ACC112 (cell line): ENCODE measurements at regions not wholly inside any gene's neighbourhood (a gene's known extent, or its start where the extent isn't known, plus 50 kb on each side); places are given as distances from the start of the nearest gene placed in this dataset.
"Not testable (repeated sequence)": the region's sequence is repeated elsewhere in the genome, so short reads cannot be mapped to it uniquely, and the experiment has no call there.

ENCODE experiments used
- H2AFZ ChIP-seq: fragments of 200-600 bp; sonication (generic); one replicate; pipeline ENCODE4 v1.6.0; 2017; ENCODE audit warnings: antibody characterized with exemption, low read length; ENCODE audit not compliant: unreplicated experiment
- H3K27ac ChIP-seq: fragments of 200-600 bp; sonication (generic); 2 replicates; pipeline ENCODE4 v1.5.1; 2014; ENCODE audit warnings: low read depth, mild to moderate bottlenecking, antibody characterized with exemption, low read length, moderate library complexity
- H3K27me3 ChIP-seq: fragments of 200-600 bp; sonication (generic); 2 replicates; pipeline ENCODE4 v1.6.1; 2014; ENCODE audit warnings: mild to moderate bottlenecking, antibody characterized with exemption, low read length, moderate library complexity, mixed read lengths; ENCODE audit not compliant: insufficient read depth
- H3K36me3 ChIP-seq: fragments of 200-600 bp; sonication (generic); 2 replicates; pipeline ENCODE4 v1.6.1; 2016; ENCODE audit warnings: mild to moderate bottlenecking, antibody characterized with exemption, low read length, moderate library complexity, mixed read lengths; ENCODE audit not compliant: insufficient read depth
- H3K4me1 ChIP-seq: fragments of 200-600 bp; sonication (generic); one replicate; pipeline ENCODE4 v1.6.1; 2016; ENCODE audit warnings: low read length, mixed read lengths; ENCODE audit not compliant: insufficient read depth, unreplicated experiment, control insufficient read depth
- H3K4me3 ChIP-seq: fragments of 200-600 bp; sonication (generic); 2 replicates; pipeline ENCODE4 v1.5.1; 2014; ENCODE audit warnings: mild to moderate bottlenecking, low read depth, low read length
- H3K79me2 ChIP-seq: fragments of 200-600 bp; sonication (generic); one replicate; pipeline ENCODE4 v1.6.0; 2016; ENCODE audit warnings: low read length; ENCODE audit not compliant: control insufficient read depth, unreplicated experiment, insufficient read depth

- Histone ChIP-seq H3K27ac (peak overlapping the region; percentile 27), H3K36me3 (no peaks in the 10 kb centered on the region), H3K27me3 (no peaks in the 10 kb centered on the region), H3K4me1 (peaks cover 11% of the 10 kb centered on the region), H3K4me3 (peak overlapping the region; percentile 81), H2AFZ (no peak overlapping the region), H3K79me2 (peaks cover 48% of the 10 kb centered on the region)
Measured at GRCh38 chr7:112937651-112938415, 147.6 kb upstream of the TMEM168 start.

- peaks cover 36% of the 10 kb centered on the region for H3K4me1 ChIP-seq
- H3K27me3 ChIP-seq = no peaks in the 10 kb centered on the region
- H2AFZ ChIP-seq = no peak overlapping the region
- no peak overlapping the region for H3K4me3 ChIP-seq
- H3K36me3 ChIP-seq = no peaks in the 10 kb centered on the region
- no peak overlapping the region for H3K27ac ChIP-seq
- peaks cover 58% of the 10 kb centered on the region for H3K79me2 ChIP-seq
Measured at GRCh38 chr7:112933598-112933997, 143.4 kb upstream of the TMEM168 start.

- Histone ChIP-seq H3K27ac (peak overlapping the region; percentile 44), H3K27me3 (no peaks in the 10 kb centered on the region), H3K36me3 (no peaks in the 10 kb centered on the region), H3K4me1 (peaks cover 24% of the 10 kb centered on the region), H3K79me2 (peaks cover 40% of the 10 kb centered on the region), H3K4me3 (no peak overlapping the region), H2AFZ (no peak overlapping the region)
Measured at GRCh38 chr7:112930787-112931186, 140.6 kb upstream of the TMEM168 start.

- H3K79me2 ChIP-seq = peaks cover 28% of the 10 kb centered on the region
- H3K4me1 ChIP-seq = peaks cover 24% of the 10 kb centered on the region
- no peak overlapping the region for H2AFZ ChIP-seq
- H3K27me3 ChIP-seq = no peaks in the 10 kb centered on the region
- H3K4me3 ChIP-seq = no peak overlapping the region
- H3K36me3 ChIP-seq = no peaks in the 10 kb centered on the region
- H3K27ac ChIP-seq = peak overlapping the region; percentile 44
Measured at GRCh38 chr7:112929421-112929820, 139.2 kb upstream of the TMEM168 start.

GRCh38 chr7:112926018-112926417, 135.8 kb upstream of the TMEM168 start:
- no peaks in the 10 kb centered on the region for H3K27me3 ChIP-seq
- no peak overlapping the region for H2AFZ ChIP-seq
- no peak overlapping the region for H3K4me3 ChIP-seq
- H3K36me3 ChIP-seq = no peaks in the 10 kb centered on the region
- no peak overlapping the region for H3K27ac ChIP-seq
- peaks cover 18% of the 10 kb centered on the region for H3K4me1 ChIP-seq
- H3K79me2 ChIP-seq = peaks cover 12% of the 10 kb centered on the region

- H2AFZ ChIP-seq, H3K79me2 ChIP-seq, H3K27me3 ChIP-seq, H3K4me3 ChIP-seq, H3K27ac ChIP-seq, H3K4me1 ChIP-seq, H3K36me3 ChIP-seq: not testable (repeated sequence)
Measured at GRCh38 chr7:112922546-112922945, 132.4 kb upstream of the TMEM168 start.

- H2AFZ ChIP-seq, H3K27me3 ChIP-seq, H3K4me3 ChIP-seq, H3K36me3 ChIP-seq, H3K27ac ChIP-seq, H3K79me2 ChIP-seq, H3K4me1 ChIP-seq: not testable (repeated sequence)
Measured at GRCh38 chr7:112916431-112916830, 126.2 kb upstream of the TMEM168 start.

GRCh38 chr7:112908086-112908485, 117.9 kb upstream of the TMEM168 start:
- Histone ChIP-seq H3K4me3 (no peak overlapping the region), H3K27ac (no peak overlapping the region), H2AFZ (no peak overlapping the region), H3K36me3 (peaks cover 50% of the 10 kb centered on the region), H3K4me1 (no peaks in the 10 kb centered on the region), H3K79me2 (peaks cover 3% of the 10 kb centered on the region), H3K27me3 (no peaks in the 10 kb centered on the region)

GRCh38 chr7:112907658-112908057, 117.5 kb upstream of the TMEM168 start:
- H3K4me1 ChIP-seq = no peaks in the 10 kb centered on the region
- no peak overlapping the region for H3K4me3 ChIP-seq
- H3K27ac ChIP-seq = no peak overlapping the region
- H3K27me3 ChIP-seq = no peaks in the 10 kb centered on the region
- H3K79me2 ChIP-seq = peaks cover 5% of the 10 kb centered on the region
- peaks cover 45% of the 10 kb centered on the region for H3K36me3 ChIP-seq
- H2AFZ ChIP-seq = no peak overlapping the region

- no peak overlapping the region for H2AFZ ChIP-seq
- H3K36me3 ChIP-seq = peaks cover 37% of the 10 kb centered on the region
- H3K79me2 ChIP-seq = peaks cover 5% of the 10 kb centered on the region
- H3K27ac ChIP-seq = no peak overlapping the region
- H3K4me3 ChIP-seq = no peak overlapping the region
- no peaks in the 10 kb centered on the region for H3K4me1 ChIP-seq
- no peaks in the 10 kb centered on the region for H3K27me3 ChIP-seq
Measured at GRCh38 chr7:112905950-112906349, 115.8 kb upstream of the TMEM168 start.

GRCh38 chr7:112905413-112905812, 115.2 kb upstream of the TMEM168 start:
- Histone ChIP-seq H3K27me3 (no peaks in the 10 kb centered on the region), H2AFZ (no peak overlapping the region), H3K27ac (no peak overlapping the region), H3K79me2 (peaks cover 6% of the 10 kb centered on the region), H3K4me3 (no peak overlapping the region), H3K4me1 (no peaks in the 10 kb centered on the region), H3K36me3 (peaks cover 32% of the 10 kb centered on the region)
